H7 (cell line): ENCODE measurements at regions not wholly inside any gene's neighbourhood (a gene's known extent, or its start where the extent isn't known, plus 50 kb on each side); places are given as distances from the start of the nearest gene placed in this dataset.
A peak's percentile ranks its signal among the peaks of the same experiment; 100 is the strongest.

ENCODE experiments used
- DNase-seq: peaks from one replicate; pipeline ENCODE4 v3.0.0; 2012
- H3K27me3 ChIP-seq: 2 replicates; pipeline ENCODE4 v1.6.0; 2011; ENCODE audit warnings: mild to moderate bottlenecking, low read length; ENCODE audit not compliant: control insufficient read depth, insufficient read depth
- H3K36me3 ChIP-seq: replicated peaks from 2 replicates; pipeline ENCODE4 v1.5.1; 2011; ENCODE audit warnings: low read length; ENCODE audit not compliant: control insufficient read depth, insufficient read depth
- H3K4me3 ChIP-seq: 2 replicates; pipeline ENCODE4 v1.5.1; 2011; ENCODE audit warnings: low read depth, mild to moderate bottlenecking, control low read depth, low read length, moderate library complexity; ENCODE audit not compliant: insufficient read depth

DNA sequence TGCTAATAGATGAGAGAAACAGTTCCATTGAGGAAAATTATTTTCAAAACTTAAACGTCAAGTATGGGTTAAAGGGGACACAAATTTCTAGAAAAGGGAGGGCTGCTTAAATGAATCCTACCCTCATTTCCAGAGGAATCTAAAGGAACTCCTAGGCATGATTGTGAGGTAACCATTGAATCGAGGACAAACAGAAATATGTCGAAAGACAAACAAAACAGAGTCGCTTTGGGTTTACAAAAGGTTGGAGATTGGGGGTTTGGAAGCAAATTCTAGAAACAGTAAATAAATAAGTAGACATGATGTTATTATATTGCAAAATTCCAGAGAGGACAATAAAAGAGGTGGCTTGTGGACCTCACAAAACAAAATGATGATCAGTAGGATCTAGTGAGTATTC, 173.1 kb downstream of the FTCDNL1 start:
- Histone ChIP-seq H3K4me3 (no peak overlapping the region), H3K36me3 (no peaks in the 10 kb centered on the region), H3K27me3 (no peaks in the 10 kb centered on the region)
- DNase-seq = no peak

DNA sequence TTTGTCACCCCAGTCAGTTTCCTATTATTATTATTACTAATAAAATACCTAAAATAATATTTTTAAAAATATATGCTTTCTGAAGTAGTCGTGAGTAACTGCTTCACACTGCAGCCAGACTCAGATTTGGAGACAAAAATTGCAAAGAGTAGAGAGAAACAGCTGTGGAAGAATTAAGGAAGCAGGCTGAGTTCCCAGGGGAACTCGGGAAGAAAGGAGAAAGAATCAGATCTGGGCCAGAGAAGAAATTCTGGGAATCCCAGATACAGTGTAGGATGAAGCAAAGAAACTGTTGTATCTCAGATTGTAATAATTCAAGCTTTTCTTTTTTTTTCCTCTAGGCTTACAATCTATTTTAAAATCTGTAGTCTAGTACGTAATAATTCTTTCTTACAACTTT, 182.3 kb downstream of the FTCDNL1 start:
- Histone ChIP-seq H3K27me3 (no peaks in the 10 kb centered on the region), H3K4me3 (no peak overlapping the region), H3K36me3 (no peaks in the 10 kb centered on the region)
- DNase-seq = no peak

DNA sequence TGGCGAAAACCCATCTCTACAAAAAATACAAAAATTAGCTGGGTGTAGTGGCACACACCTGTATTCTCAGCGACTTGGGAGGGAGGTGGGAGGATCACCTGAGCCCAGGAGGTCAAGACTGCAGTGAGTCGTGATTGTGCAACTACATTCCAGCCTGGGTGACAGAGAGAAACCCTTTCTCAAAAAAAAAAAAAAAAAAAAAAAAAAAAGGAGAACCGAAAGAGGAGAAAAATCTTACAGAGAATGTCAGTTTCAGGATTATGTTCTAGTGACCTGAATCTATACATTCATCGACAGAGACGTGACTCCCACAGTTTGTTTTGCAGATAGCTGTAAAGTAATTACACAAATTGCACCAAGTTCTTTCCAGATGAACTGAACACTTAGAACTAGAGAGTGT, 187.8 kb downstream of the FTCDNL1 start:
- Histone ChIP-seq H3K4me3 (no peak overlapping the region), H3K27me3 (peaks cover 2% of the 10 kb centered on the region; the same call in 1 of the 2 replicates), H3K36me3 (no peaks in the 10 kb centered on the region)
- DNase-seq = no peak

DNA sequence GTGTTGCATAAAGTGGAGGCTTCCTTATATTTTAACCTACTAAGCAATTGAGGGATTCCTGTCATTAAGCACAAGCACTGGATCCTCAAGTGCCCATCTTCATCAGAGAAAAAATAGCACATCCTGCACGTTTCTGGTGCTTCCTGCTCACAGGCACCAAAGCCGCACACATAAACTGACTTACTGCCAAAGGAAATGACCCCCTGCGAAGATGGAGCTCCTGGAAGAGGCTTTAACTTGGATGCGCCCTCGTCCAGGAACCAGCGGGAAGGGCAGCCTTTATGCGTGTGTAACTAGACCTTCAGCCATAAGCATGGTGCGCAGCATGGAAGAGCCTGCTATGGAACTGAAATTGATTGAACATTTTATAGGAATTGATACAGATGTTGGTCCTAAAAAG, 188.7 kb downstream of the FTCDNL1 start:
- DNase-seq = peak; percentile 23
- peaks cover 2% of the 10 kb centered on the region; the same call in 1 of the 2 replicates for H3K27me3 ChIP-seq
- no peaks in the 10 kb centered on the region for H3K36me3 ChIP-seq
- H3K4me3 ChIP-seq = no peak overlapping the region

DNA sequence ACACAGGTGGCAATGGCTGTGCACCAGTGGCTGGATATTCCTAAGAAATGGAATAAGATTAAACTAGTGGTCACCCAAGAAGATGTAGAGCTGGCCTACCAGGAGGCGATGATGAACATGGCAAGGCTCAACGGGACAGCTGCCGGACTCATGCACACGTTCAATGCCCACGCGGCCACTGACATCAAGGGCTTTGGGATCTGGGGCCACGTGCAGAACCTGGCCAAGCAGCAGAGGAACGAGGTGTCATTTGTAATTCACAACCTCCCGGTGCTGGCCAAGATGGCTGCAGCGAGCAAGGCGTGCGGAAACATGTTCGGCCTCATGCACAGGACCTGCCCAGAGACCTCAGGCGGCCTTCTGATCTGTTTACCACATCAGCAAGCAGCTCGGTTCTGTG, 190.8 kb downstream of the FTCDNL1 start:
- no peaks in the 10 kb centered on the region for H3K36me3 ChIP-seq
- no peak for DNase-seq
- no peak overlapping the region for H3K4me3 ChIP-seq
- H3K27me3 ChIP-seq = peaks cover 2% of the 10 kb centered on the region; the same call in 1 of the 2 replicates

DNA sequence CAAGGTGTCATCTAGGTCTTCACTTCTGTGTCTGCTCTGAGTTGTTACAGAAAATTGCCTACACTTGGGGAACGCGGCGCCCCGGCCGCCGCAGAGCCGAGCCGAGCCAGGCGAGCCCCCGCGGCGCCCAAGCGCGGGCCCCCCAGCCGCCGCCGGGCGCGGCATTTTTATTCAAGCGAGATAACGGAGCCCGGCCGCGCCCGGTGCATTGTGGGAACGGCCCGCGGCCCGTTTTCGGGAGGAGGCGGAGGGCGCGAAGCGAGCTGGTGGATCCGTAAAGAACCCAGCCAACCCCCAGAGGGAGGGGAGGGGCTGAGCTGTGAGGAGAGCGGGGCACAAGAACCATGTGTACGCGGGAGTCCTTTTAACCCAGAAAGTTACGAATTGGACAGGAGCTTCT, 191.8 kb downstream of the FTCDNL1 start:
- peak; percentile 84 for DNase-seq
- H3K4me3 ChIP-seq = peak overlapping the region; percentile 21; the same call in 1 of the 2 replicates
- H3K27me3 ChIP-seq = peaks cover 2% of the 10 kb centered on the region; the same call in 1 of the 2 replicates
- no peaks in the 10 kb centered on the region for H3K36me3 ChIP-seq

DNA sequence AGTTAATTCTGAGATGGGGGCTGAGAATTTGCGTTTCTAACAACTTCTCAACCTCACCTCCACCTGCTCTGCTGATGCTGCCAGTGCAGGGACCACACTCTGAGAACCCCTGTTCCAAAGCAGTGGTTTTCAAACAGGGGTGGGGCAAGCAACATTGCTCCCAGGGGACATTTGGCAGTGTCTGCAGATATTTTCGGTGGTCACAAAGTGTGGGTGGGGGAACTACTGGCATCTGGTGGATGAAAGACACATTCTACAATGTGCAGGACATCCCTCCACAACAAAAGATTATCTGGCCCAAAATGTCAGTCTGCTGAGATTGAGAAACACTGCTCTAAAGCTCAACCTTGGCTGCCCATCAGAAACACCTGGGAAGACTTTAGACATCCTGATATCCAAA, 188.7 kb upstream of the SATB2 start:
- no peak for DNase-seq
- Histone ChIP-seq H3K4me3 (no peak overlapping the region), H3K36me3 (no peaks in the 10 kb centered on the region), H3K27me3 (no peaks in the 10 kb centered on the region)

DNA sequence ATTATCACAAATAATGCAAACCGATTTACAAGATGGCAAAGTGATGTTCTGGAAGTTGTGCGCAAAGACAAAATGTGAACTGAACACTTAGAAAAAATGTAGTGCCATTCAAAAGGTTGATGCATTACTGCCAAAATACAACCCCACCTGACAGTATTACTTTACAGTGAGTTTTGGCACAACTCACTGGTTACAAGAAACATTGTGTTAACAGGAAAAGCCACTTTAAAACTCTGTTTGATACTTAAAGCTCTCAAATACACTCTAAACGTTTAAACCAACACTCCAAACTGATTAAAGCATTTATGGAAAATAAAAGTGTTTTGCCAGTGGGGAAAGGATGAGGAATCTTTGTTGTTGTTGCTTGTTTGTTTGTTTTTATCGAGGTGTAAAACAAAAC, 173.4 kb upstream of the SATB2 start:
- Histone ChIP-seq H3K36me3 (no peaks in the 10 kb centered on the region), H3K4me3 (no peak overlapping the region), H3K27me3 (no peaks in the 10 kb centered on the region)
- no peak for DNase-seq

DNA sequence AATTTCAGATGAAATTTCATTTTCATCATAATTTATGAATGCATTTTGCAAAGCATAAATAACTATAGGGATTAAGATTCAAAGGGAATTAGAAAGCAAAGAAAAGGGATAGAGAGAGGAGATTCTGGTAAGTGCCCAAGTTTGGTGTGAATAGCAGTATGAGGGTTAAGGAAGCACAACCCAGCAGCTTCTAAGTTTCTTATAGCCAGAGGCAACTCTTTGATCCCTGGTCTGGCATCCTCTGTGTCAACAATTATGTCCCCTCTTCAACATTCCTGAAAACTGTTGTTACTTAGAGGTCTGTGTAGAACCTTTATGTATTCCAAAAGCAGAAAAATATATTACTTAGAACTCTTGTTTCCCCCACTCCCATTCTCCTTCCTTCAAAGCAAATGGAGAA, 171.6 kb upstream of the SATB2 start:
- Histone ChIP-seq H3K27me3 (no peaks in the 10 kb centered on the region), H3K4me3 (no peak overlapping the region), H3K36me3 (no peaks in the 10 kb centered on the region)
- DNase-seq = no peak

DNA sequence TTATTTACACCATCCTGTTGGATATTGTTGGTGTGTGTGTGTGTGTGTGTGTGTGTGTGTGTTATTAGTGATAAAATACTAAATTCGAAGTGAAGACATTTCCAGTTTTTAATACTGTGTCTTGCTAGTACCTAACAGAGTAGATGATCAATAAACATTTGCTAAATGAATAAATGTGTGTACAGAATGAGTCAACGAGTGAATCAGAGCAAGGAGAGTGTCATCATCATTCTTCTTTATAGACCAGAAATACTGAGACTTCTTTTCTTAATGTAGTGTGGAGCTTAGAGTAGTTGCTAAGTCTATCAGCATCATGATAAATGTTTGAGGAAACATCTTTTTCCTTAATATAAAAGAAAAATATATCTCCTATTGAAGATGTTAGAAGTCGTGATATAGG, 169.7 kb upstream of the SATB2 start:
- no peak overlapping the region for H3K4me3 ChIP-seq
- no peak for DNase-seq
- no peaks in the 10 kb centered on the region for H3K27me3 ChIP-seq
- no peaks in the 10 kb centered on the region for H3K36me3 ChIP-seq

DNA sequence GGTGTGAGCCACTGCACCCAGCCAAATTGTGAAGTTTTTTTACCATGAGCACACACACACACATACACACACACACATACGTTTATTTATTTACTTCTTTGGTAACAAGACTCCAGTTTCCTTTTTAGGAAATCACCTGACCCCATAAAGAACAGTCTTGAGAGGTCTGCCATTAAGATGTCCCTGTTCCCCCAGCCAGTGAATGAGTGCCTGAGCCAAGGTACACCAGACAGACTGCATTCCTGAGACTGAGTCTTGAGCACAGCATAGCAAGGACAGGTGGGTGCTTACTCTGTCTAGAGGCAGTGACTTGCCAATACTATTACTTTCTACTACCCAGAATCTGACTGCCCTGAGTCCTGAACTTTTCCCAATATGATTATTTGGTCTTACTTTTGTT, 167.2 kb upstream of the SATB2 start:
- Histone ChIP-seq H3K27me3 (no peaks in the 10 kb centered on the region), H3K4me3 (no peak overlapping the region), H3K36me3 (no peaks in the 10 kb centered on the region)
- no peak for DNase-seq

DNA sequence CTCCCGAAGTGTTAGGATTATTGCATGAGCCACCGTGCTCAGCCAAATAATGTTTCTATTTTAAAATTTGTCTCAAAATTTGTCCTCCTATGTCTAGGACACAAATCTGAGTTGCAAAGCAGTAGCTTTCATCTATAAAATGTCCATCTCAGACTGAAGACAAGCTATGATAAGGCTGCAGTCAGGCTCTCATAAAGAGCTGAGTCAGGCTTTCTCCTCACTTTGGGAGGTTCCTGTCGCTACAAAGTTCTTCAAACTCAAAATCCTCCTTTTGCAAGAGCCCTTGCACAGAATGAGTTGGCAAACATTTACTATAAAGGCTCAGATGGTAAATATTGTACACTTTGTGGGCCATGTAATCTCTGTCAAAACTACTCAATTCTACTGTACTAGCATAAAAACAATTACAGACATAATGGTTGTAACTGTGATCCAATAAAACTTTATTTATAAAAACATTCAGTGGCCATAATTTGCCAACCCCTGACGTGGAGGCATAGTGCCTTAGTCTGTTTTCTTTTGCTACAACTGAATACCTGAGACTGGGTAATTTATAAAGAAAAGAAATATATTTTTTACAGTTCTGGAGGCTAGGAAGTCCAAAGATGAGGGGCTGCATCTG, 154.9 kb upstream of the SATB2 start:
- no peak overlapping the region for H3K4me3 ChIP-seq
- no peak for DNase-seq
- H3K36me3 ChIP-seq = no peaks in the 10 kb centered on the region
- H3K27me3 ChIP-seq = no peaks in the 10 kb centered on the region

DNA sequence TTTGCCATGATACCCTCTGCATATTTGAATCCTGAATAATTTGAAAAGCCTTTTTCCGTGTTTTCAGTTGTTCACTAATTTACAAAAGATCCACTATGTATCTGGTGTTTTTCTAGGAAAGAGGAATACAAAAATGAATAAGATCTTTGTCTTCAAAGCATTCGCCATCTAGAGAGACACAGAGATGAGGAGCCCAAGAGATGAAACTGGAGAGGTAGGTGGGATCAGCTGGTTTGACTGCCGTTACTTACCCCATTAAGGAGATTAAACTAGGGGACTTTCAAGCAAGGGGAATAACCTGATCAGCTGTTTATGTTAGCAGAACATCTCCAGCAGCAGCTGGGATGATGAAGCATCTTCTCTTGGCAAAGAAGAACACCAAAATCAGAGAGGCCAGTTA, 150.2 kb upstream of the SATB2 start:
- Histone ChIP-seq H3K4me3 (no peak overlapping the region), H3K27me3 (peaks cover 15% of the 10 kb centered on the region), H3K36me3 (no peaks in the 10 kb centered on the region)
- DNase-seq = no peak

DNA sequence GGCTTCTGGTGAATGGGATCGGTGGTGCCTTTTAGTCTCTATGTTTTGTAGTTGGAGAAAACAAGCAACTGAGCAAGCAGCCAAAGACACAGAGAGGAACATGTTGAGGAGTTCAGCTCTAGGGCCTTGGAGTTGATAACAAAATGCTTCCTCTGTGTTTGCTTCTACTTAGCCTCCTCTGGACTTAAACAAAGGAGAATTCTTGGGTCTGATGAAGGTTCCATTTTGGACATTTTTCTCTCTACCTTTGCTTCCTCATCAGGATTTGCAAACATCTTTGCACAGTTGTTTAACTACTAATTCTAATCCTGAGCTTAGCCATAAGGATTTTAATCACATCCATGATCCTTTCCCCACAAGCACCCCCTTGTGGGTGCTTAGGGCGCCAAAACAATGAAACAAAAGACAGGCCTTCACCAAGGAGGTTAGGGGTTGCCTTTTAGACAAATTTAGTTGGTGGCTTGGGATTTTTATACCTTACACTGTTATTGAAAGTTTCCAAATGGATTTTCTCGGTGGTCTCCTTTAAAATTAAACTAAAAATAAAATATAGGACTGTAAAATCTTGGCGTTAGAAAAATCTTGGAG, 148.5 kb upstream of the SATB2 start:
- H3K4me3 ChIP-seq = no peak overlapping the region
- H3K36me3 ChIP-seq = no peaks in the 10 kb centered on the region
- H3K27me3 ChIP-seq = peaks cover 16% of the 10 kb centered on the region
- DNase-seq = peak; percentile 75

DNA sequence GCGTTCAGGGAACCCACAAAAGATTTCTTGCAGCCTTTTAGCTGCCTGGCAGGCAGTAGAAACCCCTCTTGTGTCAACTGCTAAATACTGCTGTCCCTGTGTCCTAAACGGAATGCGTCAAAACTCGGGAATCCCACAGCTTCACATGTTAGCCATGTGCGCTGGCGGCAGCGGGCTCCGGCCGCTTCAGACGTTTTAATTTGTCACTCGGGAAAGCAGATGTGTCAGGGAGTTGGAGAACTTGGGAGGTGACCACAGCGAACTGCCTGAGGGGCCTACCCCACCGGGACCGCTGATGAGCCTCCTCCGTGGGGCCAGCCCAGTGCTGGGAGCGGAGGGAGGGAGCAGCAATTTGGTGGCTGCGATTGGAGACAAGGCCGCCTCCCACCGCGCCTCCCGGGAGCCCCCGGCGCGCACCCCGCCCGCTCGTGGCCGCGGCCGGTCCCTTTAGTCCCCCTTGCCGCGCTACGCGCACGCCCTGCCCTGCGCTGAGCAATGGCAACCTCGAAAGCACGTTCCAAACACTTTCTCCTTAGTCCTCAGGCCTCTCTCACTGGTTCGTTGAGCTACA, 146.1 kb upstream of the SATB2 start:
- peaks cover 16% of the 10 kb centered on the region for H3K27me3 ChIP-seq
- H3K36me3 ChIP-seq = no peaks in the 10 kb centered on the region
- peak; percentile 57 for DNase-seq
- H3K4me3 ChIP-seq = peak overlapping the region; percentile 34
